AG10803 (cell line): ENCODE measurements at regions not wholly inside any gene's neighbourhood (a gene's known extent, or its start where the extent isn't known, plus 50 kb on each side); places are given as distances from the start of the nearest gene placed in this dataset.

Experiments
- DNase-seq: peaks from one replicate; pipeline ENCODE4 v3.0.0; 2010; ENCODE audit warnings: low read depth
- H3K4me3 ChIP-seq: 2 replicates; pipeline ENCODE4 v1.5.1; 2011; ENCODE audit warnings: mild to moderate bottlenecking, low read length, control low read depth
- CTCF ChIP-seq: conservative IDR thresholded peaks from 2 replicates; pipeline ENCODE4 v1.5.1; 2011; ENCODE audit warnings: mild to moderate bottlenecking, low read length, control low read depth, inconsistent platforms

GRCh38 chr10:78434886-78435285 is 401.2 kb downstream of the RPS24 start:
- no peak overlapping the region for H3K4me3 ChIP-seq
- no peak for TF ChIP-seq CTCF
- no peak for DNase-seq

- no peak for DNase-seq
- no peak overlapping the region for H3K4me3 ChIP-seq
- no peak for TF ChIP-seq CTCF
Measured at GRCh38 chr10:78435484-78436221, 402.0 kb downstream of the RPS24 start.

GRCh38 chr10:78436222-78436573 is 402.5 kb downstream of the RPS24 start:
- no peak for DNase-seq
- no peak overlapping the region for H3K4me3 ChIP-seq
- no peak for TF ChIP-seq CTCF

- no peak overlapping the region for H3K4me3 ChIP-seq
- DNase-seq, result no peak
- TF ChIP-seq CTCF, result no peak
Measured at GRCh38 chr10:78436706-78437406, 403.2 kb downstream of the RPS24 start.

- DNase-seq, result no peak
Measured at GRCh38 chr10:78437407-78437768, 403.7 kb downstream of the RPS24 start.

GRCh38 chr10:78437998-78438906 is 404.6 kb downstream of the RPS24 start:
- TF ChIP-seq CTCF, result no peak
- no peak for DNase-seq
- no peak overlapping the region for H3K4me3 ChIP-seq

More at GRCh38 chr10:78437407-78437768, 403.7 kb downstream of the RPS24 start:
- no peak overlapping the region for H3K4me3 ChIP-seq
- no peak for TF ChIP-seq CTCF
